Hepatocyte (in vitro differentiated cells): ENCODE measurements at regions not wholly inside any gene's neighbourhood (a gene's known extent, or its start where the extent isn't known, plus 50 kb on each side); places are given as distances from the start of the nearest gene placed in this dataset.

Source experiments
- DNase-seq: peaks from one replicate; pipeline ENCODE4 v3.0.0-alpha.2; 2016; ENCODE audit warnings: low spot score
- H2AFZ ChIP-seq: fragments of 200-600 bp; sonication (generic); 2 replicates; pipeline ENCODE4 v1.6.0; 2016; ENCODE audit warnings: antibody characterized with exemption, mild to moderate bottlenecking
- H3K27ac ChIP-seq: fragments of 200-600 bp; sonication (generic); 2 replicates; pipeline ENCODE4 v1.5.1; 2016; ENCODE audit warnings: mild to moderate bottlenecking
- H3K27me3 ChIP-seq: fragments of 200-600 bp; sonication (generic); 2 replicates; pipeline ENCODE4 v1.6.1; 2016
- H3K36me3 ChIP-seq: fragments of 200-600 bp; sonication (generic); replicated peaks from 2 replicates; pipeline ENCODE4 v1.5.1; 2016; ENCODE audit warnings: low read depth; ENCODE audit not compliant: insufficient read depth
- H3K4me1 ChIP-seq: fragments of 200-600 bp; sonication (generic); 2 replicates; pipeline ENCODE4 v1.5.1; 2016; ENCODE audit warnings: mild to moderate bottlenecking, moderate library complexity; ENCODE audit not compliant: insufficient read depth
- H3K4me2 ChIP-seq: fragments of 200-600 bp; sonication (generic); 2 replicates; pipeline ENCODE4 v1.6.0; 2016
- H3K4me3 ChIP-seq: fragments of 200-600 bp; sonication (generic); 2 replicates; pipeline ENCODE4 v1.5.1; 2016; ENCODE audit warnings: mild to moderate bottlenecking
- H3K79me2 ChIP-seq: fragments of 200-600 bp; sonication (generic); 2 replicates; pipeline ENCODE4 v1.6.0; 2017; ENCODE audit warnings: mild to moderate bottlenecking
- H3K9me2 ChIP-seq: fragments of 200-600 bp; sonication (generic); replicated peaks from 2 replicates; pipeline ENCODE4 v1.6.0; 2017; ENCODE audit warnings: mild to moderate bottlenecking; ENCODE audit not compliant: insufficient read depth
- H3K9me3 ChIP-seq: fragments of 200-600 bp; sonication (generic); 2 replicates; pipeline ENCODE4 v1.5.1; 2016; ENCODE audit warnings: low read depth, mild to moderate bottlenecking
- H4K20me1 ChIP-seq: fragments of 200-600 bp; sonication (generic); 2 replicates; pipeline ENCODE4 v1.6.0; 2016; ENCODE audit warnings: mild to moderate bottlenecking; ENCODE audit not compliant: insufficient read depth, poor library complexity, severe bottlenecking
- CTCF ChIP-seq: fragments of 200-600 bp; sonication (generic); IDR thresholded peaks from 2 replicates; pipeline ENCODE4 v1.5.1; 2016; ENCODE audit warnings: antibody characterized with exemption, mild to moderate bottlenecking; ENCODE audit not compliant: poor library complexity
- EZH2 ChIP-seq: fragments of 200-600 bp; sonication (generic); IDR thresholded peaks from 2 replicates; pipeline ENCODE4 v1.6.1; 2016; ENCODE audit warnings: antibody characterized with exemption, mild to moderate bottlenecking, borderline replicate concordance
- EZH2phosphoT487 ChIP-seq: fragments of 200-600 bp; sonication (generic); IDR thresholded peaks from one replicate; pipeline ENCODE4 v1.6.1; 2018; ENCODE audit warnings: antibody characterized with exemption, mild to moderate bottlenecking, low read depth, moderate library complexity; ENCODE audit not compliant: unreplicated experiment, severe bottlenecking
- WGBS: methylation state at CpG from one replicate; pipeline ENCODE4 v1.1.6; 2016; ENCODE audit warnings: low lambda C conversion rate; ENCODE audit errors: missing lambda C conversion rate; 5-methylcytosine and 5-hydroxymethylcytosine counted together

GRCh38 chr5:77849308-77849900, 73.3 kb upstream of the TBCA start:
- DNase-seq: no peak
- Histone ChIP-seq H3K4me3 (no peak overlapping the region), H3K79me2 (no peaks in the 10 kb centered on the region), H3K27ac (no peak overlapping the region), H3K9me3 (no peaks in the 10 kb centered on the region), H3K36me3 (no peaks in the 10 kb centered on the region), H3K4me2 (no peak overlapping the region), H3K27me3 (peaks cover 42% of the 10 kb centered on the region), H3K4me1 (no peaks in the 10 kb centered on the region), H2AFZ (no peak overlapping the region), H4K20me1 (no peaks in the 10 kb centered on the region), H3K9me2 (no peaks in the 10 kb centered on the region)
- 88% methylated on average over 6 of the region's 6 CpGs for WGBS
- TF ChIP-seq EZH2 (no peak), CTCF (no peak), EZH2phosphoT487 (no peak)

GRCh38 chr5:77847814-77848290, 71.7 kb upstream of the TBCA start:
- Histone ChIP-seq H3K9me3 (no peaks in the 10 kb centered on the region), H3K27me3 (peaks cover 42% of the 10 kb centered on the region), H4K20me1 (no peaks in the 10 kb centered on the region), H3K79me2 (no peaks in the 10 kb centered on the region), H3K36me3 (no peaks in the 10 kb centered on the region), H3K9me2 (no peaks in the 10 kb centered on the region), H3K27ac (no peak overlapping the region), H3K4me3 (no peak overlapping the region), H3K4me2 (no peak overlapping the region), H2AFZ (no peak overlapping the region), H3K4me1 (no peaks in the 10 kb centered on the region)
- WGBS: 49% methylated on average over 7 of the region's 7 CpGs
- no peak for DNase-seq
- TF ChIP-seq EZH2 (no peak), EZH2phosphoT487 (no peak), CTCF (no peak)

- H2AFZ ChIP-seq: no peak overlapping the region
- H3K27me3 ChIP-seq: peaks cover 42% of the 10 kb centered on the region
- no peaks in the 10 kb centered on the region for H3K36me3 ChIP-seq
- H3K4me1 ChIP-seq: no peaks in the 10 kb centered on the region
- no peaks in the 10 kb centered on the region for H3K9me2 ChIP-seq
- H3K4me2 ChIP-seq: no peak overlapping the region
- TF ChIP-seq CTCF: no peak
- no peak for DNase-seq
- no peak overlapping the region for H3K4me3 ChIP-seq
- H3K27ac ChIP-seq: no peak overlapping the region
- H3K9me3 ChIP-seq: no peaks in the 10 kb centered on the region
- H3K79me2 ChIP-seq: no peaks in the 10 kb centered on the region
- H4K20me1 ChIP-seq: no peaks in the 10 kb centered on the region
- WGBS: 77% methylated on average over 9 of the region's 9 CpGs
Observed at GRCh38 chr5:77847129-77847460, 71.0 kb upstream of the TBCA start.
